GM23338 (cell line): ENCODE measurements at regions not wholly inside any gene's neighbourhood (a gene's known extent, or its start where the extent isn't known, plus 50 kb on each side); places are given as distances from the start of the nearest gene placed in this dataset.

ENCODE experiments used
- ATAC-seq: fragments of 200-7000 bp; cut with Tn5 transposase; 3 replicates; pipeline ENCODE4 v1.9.1; 2020
- DNase-seq: peaks from one replicate; pipeline ENCODE4 v3.0.0-alpha.2; 2015; ENCODE audit warnings: low spot score
- H2AFZ ChIP-seq: fragments of 200-600 bp; sonication (generic); 2 replicates; pipeline ENCODE4 v1.8.0; 2016; ENCODE audit warnings: antibody characterized with exemption, mild to moderate bottlenecking, moderate library complexity
- H3F3A ChIP-seq: fragments of 200-600 bp; sonication (generic); replicated peaks from 2 replicates; pipeline ENCODE4 v1.8.0; 2017; ENCODE audit warnings: antibody characterized with exemption, mixed run types, low read depth
- H3K27ac ChIP-seq: fragments of 200-600 bp; sonication (generic); 2 replicates; pipeline ENCODE4 v1.6.1; 2016; ENCODE audit warnings: low read depth
- H3K27me3 ChIP-seq: fragments of 200-600 bp; sonication (generic); 2 replicates; pipeline ENCODE4 v1.8.0; 2016; ENCODE audit warnings: mild to moderate bottlenecking, mixed run types, moderate library complexity; ENCODE audit not compliant: insufficient read depth
- H3K36me3 ChIP-seq: fragments of 200-600 bp; sonication (generic); 2 replicates; pipeline ENCODE4 v1.8.0; 2016; ENCODE audit warnings: mild to moderate bottlenecking; ENCODE audit not compliant: insufficient read depth
- H3K4me1 ChIP-seq: fragments of 200-600 bp; sonication (generic); 2 replicates; pipeline ENCODE4 v1.8.0; 2016; ENCODE audit warnings: mild to moderate bottlenecking, moderate library complexity; ENCODE audit not compliant: insufficient read depth
- H3K4me2 ChIP-seq: fragments of 200-600 bp; sonication (generic); 2 replicates; pipeline ENCODE4 v1.7.1; 2017; ENCODE audit warnings: mixed run types
- H3K4me3 ChIP-seq: fragments of 200-600 bp; sonication (generic); 2 replicates; pipeline ENCODE4 v1.6.1; 2016; ENCODE audit warnings: mixed run types
- H3K79me2 ChIP-seq: fragments of 200-600 bp; sonication (generic); replicated peaks from 2 replicates; pipeline ENCODE4 v1.8.0; 2017; ENCODE audit warnings: mild to moderate bottlenecking; ENCODE audit not compliant: insufficient read depth
- H3K9me2 ChIP-seq: fragments of 200-600 bp; sonication (generic); 2 replicates; pipeline ENCODE4 v1.8.0; 2017; ENCODE audit not compliant: insufficient read depth
- H4K20me1 ChIP-seq: fragments of 200-600 bp; sonication (generic); replicated peaks from 2 replicates; pipeline ENCODE4 v1.8.0; 2017; ENCODE audit warnings: mild to moderate bottlenecking; ENCODE audit not compliant: insufficient read depth
- H3K27ac Mint-ChIP-seq: 2 replicates; pipeline ENCODE4 v1.8.0; 2020; ENCODE audit warnings: inconsistent platforms, mild to moderate bottlenecking, moderate library complexity, mixed read lengths
- H3K27me3 Mint-ChIP-seq: 3 replicates; pipeline ENCODE4 v1.8.0; 2022; ENCODE audit warnings: low read depth, mild to moderate bottlenecking, moderate library complexity, mixed read lengths, inconsistent platforms; ENCODE audit not compliant: insufficient read depth, poor library complexity
- H3K36me3 Mint-ChIP-seq: 3 replicates; pipeline ENCODE4 v1.8.0; 2021; ENCODE audit warnings: low read depth, mild to moderate bottlenecking, inconsistent platforms, moderate library complexity, mixed read lengths
- H3K4me1 Mint-ChIP-seq: 3 replicates; pipeline ENCODE4 v1.8.0; 2020; ENCODE audit warnings: mild to moderate bottlenecking, inconsistent platforms, mixed read lengths
- H3K4me3 Mint-ChIP-seq: 3 replicates; pipeline ENCODE4 v1.8.0; 2021; ENCODE audit warnings: moderate library complexity, mild to moderate bottlenecking, inconsistent platforms, mixed read lengths
- H3K9me3 Mint-ChIP-seq: 3 replicates; pipeline ENCODE4 v1.8.0; 2020; ENCODE audit warnings: moderate library complexity, mild to moderate bottlenecking, inconsistent platforms, mixed read lengths
- CREB1 ChIP-seq: fragments of 250-450 bp; sonication (Bioruptor Pico); IDR thresholded peaks from 2 replicates; pipeline ENCODE4 v1.5.0; 2020; ENCODE audit warnings: low read depth, mild to moderate bottlenecking, moderate library complexity
- EZH2 ChIP-seq: fragments of 200-600 bp; sonication (generic); IDR thresholded peaks from one replicate; pipeline ENCODE4 v1.8.0; 2017; ENCODE audit warnings: antibody characterized with exemption, mild to moderate bottlenecking, low read depth; ENCODE audit not compliant: unreplicated experiment
- EZH2phosphoT487 ChIP-seq: fragments of 200-600 bp; sonication (generic); IDR thresholded peaks from one replicate; pipeline ENCODE4 v1.8.1; 2018; ENCODE audit warnings: antibody characterized with exemption; ENCODE audit not compliant: unreplicated experiment
- JUNB ChIP-seq: IDR thresholded peaks from one replicate; pipeline ENCODE4 v1.6.1; 2016; ENCODE audit warnings: antibody characterized with exemption; ENCODE audit not compliant: unreplicated experiment
- NANOG ChIP-seq: IDR thresholded peaks from 2 replicates; pipeline ENCODE4 v1.6.1; 2016; ENCODE audit warnings: antibody characterized with exemption, borderline replicate concordance
- POLR2AphosphoS5 ChIP-seq: IDR thresholded peaks from 2 replicates; pipeline ENCODE4 v1.6.1; 2016; ENCODE audit warnings: antibody characterized with exemption, low read depth
- STAT1 ChIP-seq: IDR thresholded peaks from one replicate; pipeline ENCODE4 v1.6.1; 2016; ENCODE audit warnings: antibody characterized with exemption; ENCODE audit not compliant: unreplicated experiment
- ZNF114 ChIP-seq: fragments of 250-450 bp; sonication (Bioruptor Pico); IDR thresholded peaks from 2 replicates; pipeline ENCODE4 v1.5.0; 2020; ENCODE audit warnings: mild to moderate bottlenecking, moderate library complexity
- ZNF331 ChIP-seq: fragments of 250-450 bp; sonication (Bioruptor Pico); IDR thresholded peaks from 2 replicates; pipeline ENCODE4 v1.5.0; 2020; ENCODE audit warnings: low read depth, mild to moderate bottlenecking, moderate library complexity
- ZNF462 ChIP-seq: fragments of 250-450 bp; sonication (Bioruptor Pico); IDR thresholded peaks from 2 replicates; pipeline ENCODE4 v1.5.0; 2020; ENCODE audit warnings: mild to moderate bottlenecking, moderate library complexity
- TF ChIP-seq, protein P1 (sequence below), 2 experiments: fragments of 200-600 bp in 1 of 2; sonication (generic) in 1 of 2; conservative IDR thresholded peaks; 2 replicates each; pipeline versions ENCODE4 v1.5.1 to v1.6.1; 2016 to 2017; ENCODE audit warnings: antibody characterized with exemption in 2 of 2, low read depth in 2 of 2, mild to moderate bottlenecking in 2 of 2, moderate library complexity in 1 of 2
- TF ChIP-seq, protein P2 (sequence below): IDR thresholded peaks from one replicate; pipeline ENCODE4 v1.6.1; 2018; ENCODE audit warnings: antibody characterized with exemption; ENCODE audit not compliant: unreplicated experiment
- TF ChIP-seq, protein P3 (sequence below): IDR thresholded peaks from 2 replicates; pipeline ENCODE4 v1.6.1; 2016; ENCODE audit warnings: antibody characterized with exemption

DNA sequence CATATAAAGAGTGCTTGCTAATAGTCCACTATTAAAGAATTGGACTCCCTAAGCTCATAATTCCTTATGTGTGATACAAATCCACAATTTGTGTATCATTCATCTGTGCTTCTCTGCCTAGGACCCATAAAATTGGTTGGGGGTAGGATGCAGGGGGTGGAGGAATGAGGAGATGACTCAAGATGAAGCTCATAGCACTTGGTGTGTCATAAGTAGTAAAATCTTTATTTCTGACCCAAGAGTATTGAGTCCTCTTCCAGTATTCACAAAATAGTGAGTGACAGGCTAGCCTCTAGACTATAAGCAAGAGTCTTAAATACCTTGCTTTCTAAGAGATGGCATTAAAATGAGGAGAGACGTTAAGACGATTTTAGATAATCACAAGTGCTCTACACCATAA is 390.9 kb upstream of the CDH19 start:
- Mint-ChIP-seq H3K4me3 (no peak overlapping the region), H3K4me1 (no peaks in the 10 kb centered on the region), H3K27ac (no peak overlapping the region), H3K36me3 (no peaks in the 10 kb centered on the region), H3K27me3 (peaks cover 1% of the 10 kb centered on the region), H3K9me3 (no peaks in the 10 kb centered on the region)
- Histone ChIP-seq H3K79me2 (no peaks in the 10 kb centered on the region), H3K27me3 (no peaks in the 10 kb centered on the region), H3K4me3 (no peak overlapping the region), H3F3A (no peaks in the 10 kb centered on the region), H3K27ac (no peak overlapping the region), H3K4me1 (no peaks in the 10 kb centered on the region), H4K20me1 (no peaks in the 10 kb centered on the region), H3K36me3 (no peaks in the 10 kb centered on the region), H3K9me2 (no peaks in the 10 kb centered on the region), H3K4me2 (no peak overlapping the region), H2AFZ (no peak overlapping the region)
- TF ChIP-seq CREB1 (no peak), ZNF114 (CRISPR knock-in tag) (no peak), POLR2AphosphoS5 (no peak), STAT1 (no peak), ZNF462 (CRISPR knock-in tag) (no peak), JUNB (no peak), NANOG (no peak), EZH2 (no peak), ZNF331 (CRISPR knock-in tag) (no peak), EZH2phosphoT487 (no peak)
- TF ChIP-seq, protein P1, sequence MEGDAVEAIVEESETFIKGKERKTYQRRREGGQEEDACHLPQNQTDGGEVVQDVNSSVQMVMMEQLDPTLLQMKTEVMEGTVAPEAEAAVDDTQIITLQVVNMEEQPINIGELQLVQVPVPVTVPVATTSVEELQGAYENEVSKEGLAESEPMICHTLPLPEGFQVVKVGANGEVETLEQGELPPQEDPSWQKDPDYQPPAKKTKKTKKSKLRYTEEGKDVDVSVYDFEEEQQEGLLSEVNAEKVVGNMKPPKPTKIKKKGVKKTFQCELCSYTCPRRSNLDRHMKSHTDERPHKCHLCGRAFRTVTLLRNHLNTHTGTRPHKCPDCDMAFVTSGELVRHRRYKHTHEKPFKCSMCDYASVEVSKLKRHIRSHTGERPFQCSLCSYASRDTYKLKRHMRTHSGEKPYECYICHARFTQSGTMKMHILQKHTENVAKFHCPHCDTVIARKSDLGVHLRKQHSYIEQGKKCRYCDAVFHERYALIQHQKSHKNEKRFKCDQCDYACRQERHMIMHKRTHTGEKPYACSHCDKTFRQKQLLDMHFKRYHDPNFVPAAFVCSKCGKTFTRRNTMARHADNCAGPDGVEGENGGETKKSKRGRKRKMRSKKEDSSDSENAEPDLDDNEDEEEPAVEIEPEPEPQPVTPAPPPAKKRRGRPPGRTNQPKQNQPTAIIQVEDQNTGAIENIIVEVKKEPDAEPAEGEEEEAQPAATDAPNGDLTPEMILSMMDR (conservative IDR thresholded peaks at IDR 0.05; ENCODE audit: low read depth in 2 of 2) = no peak
- TF ChIP-seq, protein P2, sequence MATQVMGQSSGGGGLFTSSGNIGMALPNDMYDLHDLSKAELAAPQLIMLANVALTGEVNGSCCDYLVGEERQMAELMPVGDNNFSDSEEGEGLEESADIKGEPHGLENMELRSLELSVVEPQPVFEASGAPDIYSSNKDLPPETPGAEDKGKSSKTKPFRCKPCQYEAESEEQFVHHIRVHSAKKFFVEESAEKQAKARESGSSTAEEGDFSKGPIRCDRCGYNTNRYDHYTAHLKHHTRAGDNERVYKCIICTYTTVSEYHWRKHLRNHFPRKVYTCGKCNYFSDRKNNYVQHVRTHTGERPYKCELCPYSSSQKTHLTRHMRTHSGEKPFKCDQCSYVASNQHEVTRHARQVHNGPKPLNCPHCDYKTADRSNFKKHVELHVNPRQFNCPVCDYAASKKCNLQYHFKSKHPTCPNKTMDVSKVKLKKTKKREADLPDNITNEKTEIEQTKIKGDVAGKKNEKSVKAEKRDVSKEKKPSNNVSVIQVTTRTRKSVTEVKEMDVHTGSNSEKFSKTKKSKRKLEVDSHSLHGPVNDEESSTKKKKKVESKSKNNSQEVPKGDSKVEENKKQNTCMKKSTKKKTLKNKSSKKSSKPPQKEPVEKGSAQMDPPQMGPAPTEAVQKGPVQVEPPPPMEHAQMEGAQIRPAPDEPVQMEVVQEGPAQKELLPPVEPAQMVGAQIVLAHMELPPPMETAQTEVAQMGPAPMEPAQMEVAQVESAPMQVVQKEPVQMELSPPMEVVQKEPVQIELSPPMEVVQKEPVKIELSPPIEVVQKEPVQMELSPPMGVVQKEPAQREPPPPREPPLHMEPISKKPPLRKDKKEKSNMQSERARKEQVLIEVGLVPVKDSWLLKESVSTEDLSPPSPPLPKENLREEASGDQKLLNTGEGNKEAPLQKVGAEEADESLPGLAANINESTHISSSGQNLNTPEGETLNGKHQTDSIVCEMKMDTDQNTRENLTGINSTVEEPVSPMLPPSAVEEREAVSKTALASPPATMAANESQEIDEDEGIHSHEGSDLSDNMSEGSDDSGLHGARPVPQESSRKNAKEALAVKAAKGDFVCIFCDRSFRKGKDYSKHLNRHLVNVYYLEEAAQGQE = no peak
- TF ChIP-seq, protein P3, sequence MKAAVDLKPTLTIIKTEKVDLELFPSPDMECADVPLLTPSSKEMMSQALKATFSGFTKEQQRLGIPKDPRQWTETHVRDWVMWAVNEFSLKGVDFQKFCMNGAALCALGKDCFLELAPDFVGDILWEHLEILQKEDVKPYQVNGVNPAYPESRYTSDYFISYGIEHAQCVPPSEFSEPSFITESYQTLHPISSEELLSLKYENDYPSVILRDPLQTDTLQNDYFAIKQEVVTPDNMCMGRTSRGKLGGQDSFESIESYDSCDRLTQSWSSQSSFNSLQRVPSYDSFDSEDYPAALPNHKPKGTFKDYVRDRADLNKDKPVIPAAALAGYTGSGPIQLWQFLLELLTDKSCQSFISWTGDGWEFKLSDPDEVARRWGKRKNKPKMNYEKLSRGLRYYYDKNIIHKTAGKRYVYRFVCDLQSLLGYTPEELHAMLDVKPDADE = no peak
- DNase-seq (no peak), ATAC-seq (no peak)
